ENCODE measurements at regions not wholly inside any gene's neighbourhood (a gene's known extent, or its start where the extent isn't known, plus 50 kb on each side); places are given as distances from the start of the nearest gene placed in this dataset.

GRCh38 chr2:128528133-128528532, 209.5 kb upstream of the HS6ST1 start:
- Mint-ChIP-seq H3K4me1 (ENCODE audit: low read depth) (no peaks in the 10 kb centered on the region), H3K9me3 (no peaks in the 10 kb centered on the region), H3K36me3 (ENCODE audit: low read depth) (no peaks in the 10 kb centered on the region), H3K27ac (no peak overlapping the region), H3K27me3 (no peaks in the 10 kb centered on the region), H3K4me3 (no peak overlapping the region)
- ATAC-seq (ENCODE audit: poor library complexity), result no peak
- Histone ChIP-seq H3K36me3 (ENCODE audit: insufficient read depth, low read length) (no peaks in the 10 kb centered on the region), H3K9me3 (ENCODE audit: control insufficient read depth in 1 of 2, insufficient read depth in 1 of 2, low read length in 2 of 2) (peaks cover 0 to 5% of the 10 kb centered on the region in 2 experiments), H3K27ac (ENCODE audit: low read depth in 1 of 2, low read length in 2 of 2) (no peak overlapping the region), H3K4me1 (ENCODE audit: insufficient read depth, low read length) (no peaks in the 10 kb centered on the region), H3K4me3 (ENCODE audit: low read length) (no peak overlapping the region), H3K27me3 (ENCODE audit: control insufficient read depth in 1 of 2, insufficient read depth in 2 of 2, low read length in 2 of 2) (no peaks in the 10 kb centered on the region)
- POLR2A ChIA-PET, result no interaction called here
- no peak for TF ChIP-seq CTCF (IDR thresholded peaks at IDR 0.05)
- CTCF ChIA-PET, result no interaction called here
- intact Hi-C loops (cut with DNase I, micrococcal nuclease), result no loop called here
- DNase-seq, result no peak

- H3K27ac Mint-ChIP-seq, result no peak overlapping the region
- DNase-seq (no peak), ATAC-seq (ENCODE audit: poor library complexity) (no peak)
- H3K27me3 Mint-ChIP-seq, result no peaks in the 10 kb centered on the region
- H3K36me3 Mint-ChIP-seq (ENCODE audit: low read depth), result no peaks in the 10 kb centered on the region
- POLR2A ChIA-PET, result no interaction called here
- CTCF ChIA-PET, result no interaction called here
- no peaks in the 10 kb centered on the region for H3K9me3 Mint-ChIP-seq
- Histone ChIP-seq H3K4me1 (ENCODE audit: insufficient read depth, low read length) (no peaks in the 10 kb centered on the region), H3K9me3 (ENCODE audit: control insufficient read depth in 1 of 2, insufficient read depth in 1 of 2, low read length in 2 of 2) (no peaks in the 10 kb centered on the region), H3K4me3 (ENCODE audit: low read length) (no peak overlapping the region), H3K27ac (ENCODE audit: low read depth in 1 of 2, low read length in 2 of 2) (no peak overlapping the region), H3K27me3 (ENCODE audit: control insufficient read depth in 1 of 2, insufficient read depth in 2 of 2, low read length in 2 of 2) (no peaks in the 10 kb centered on the region), H3K36me3 (ENCODE audit: insufficient read depth, low read length) (no peaks in the 10 kb centered on the region)
- intact Hi-C loops (cut with DNase I, micrococcal nuclease), result no loop called here
- no peak for TF ChIP-seq CTCF (IDR thresholded peaks at IDR 0.05)
- H3K4me1 Mint-ChIP-seq (ENCODE audit: low read depth), result no peaks in the 10 kb centered on the region
- H3K4me3 Mint-ChIP-seq, result no peak overlapping the region
Observed at GRCh38 chr2:128530025-128530573, 211.4 kb upstream of the HS6ST1 start.

GRCh38 chr2:128531856-128532255, 213.2 kb upstream of the HS6ST1 start:
- Histone ChIP-seq H3K27ac (ENCODE audit: low read depth in 1 of 2, low read length in 2 of 2) (no peak overlapping the region), H3K4me1 (ENCODE audit: insufficient read depth, low read length) (no peaks in the 10 kb centered on the region), H3K4me3 (ENCODE audit: low read length) (no peak overlapping the region), H3K36me3 (ENCODE audit: insufficient read depth, low read length) (no peaks in the 10 kb centered on the region), H3K27me3 (ENCODE audit: control insufficient read depth in 1 of 2, insufficient read depth in 2 of 2, low read length in 2 of 2) (no peaks in the 10 kb centered on the region), H3K9me3 (ENCODE audit: control insufficient read depth in 1 of 2, insufficient read depth in 1 of 2, low read length in 2 of 2) (no peaks in the 10 kb centered on the region)
- no peaks in the 10 kb centered on the region for H3K36me3 Mint-ChIP-seq (ENCODE audit: low read depth)
- H3K27me3 Mint-ChIP-seq, result peaks cover under 1% of the 10 kb centered on the region
- no peak overlapping the region for H3K4me3 Mint-ChIP-seq
- ATAC-seq (ENCODE audit: poor library complexity) (no peak), DNase-seq (no peak)
- H3K27ac Mint-ChIP-seq, result no peak overlapping the region
- intact Hi-C loops (cut with DNase I, micrococcal nuclease), result no loop called here
- no peak for TF ChIP-seq CTCF (IDR thresholded peaks at IDR 0.05)
- no peaks in the 10 kb centered on the region for H3K4me1 Mint-ChIP-seq (ENCODE audit: low read depth)
- no peaks in the 10 kb centered on the region for H3K9me3 Mint-ChIP-seq
- POLR2A ChIA-PET, result no interaction called here
- CTCF ChIA-PET, result no interaction called here

All from CD4-positive, alpha-beta T cell (primary cell).